Stromal cell of bone marrow (primary cell): ENCODE measurements at regions not wholly inside any gene's neighbourhood (a gene's known extent, or its start where the extent isn't known, plus 50 kb on each side); places are given as distances from the start of the nearest gene placed in this dataset.

Source experiments
- DNase-seq: peaks from one replicate; pipeline ENCODE4 v3.0.0-alpha.2; 2012; ENCODE audit warnings: low read depth

- no peak for DNase-seq
Measured at GRCh38 chr22:49367041-49367697, 460.5 kb downstream of the BRD1 start.

DNA sequence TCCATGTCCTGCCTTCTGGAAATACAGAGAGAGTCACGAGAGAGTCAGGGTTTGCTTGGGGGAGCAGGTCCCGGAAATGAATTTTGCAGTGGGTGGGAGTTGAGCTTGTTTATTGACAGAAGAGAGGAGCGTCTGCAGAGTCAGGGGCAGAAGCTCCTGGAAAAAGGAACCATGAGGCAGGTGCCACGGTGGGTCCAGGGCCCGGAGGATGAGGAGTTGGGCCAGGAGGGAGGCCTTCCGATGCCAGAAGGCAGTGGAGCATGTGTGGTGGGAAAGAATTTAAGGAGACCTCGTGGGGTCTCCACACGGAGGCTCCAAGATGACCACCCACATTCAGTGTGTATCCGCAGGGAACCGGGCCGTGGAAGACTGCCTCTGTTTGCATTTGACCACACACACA, 461.2 kb downstream of the BRD1 start:
- no peak for DNase-seq

DNA sequence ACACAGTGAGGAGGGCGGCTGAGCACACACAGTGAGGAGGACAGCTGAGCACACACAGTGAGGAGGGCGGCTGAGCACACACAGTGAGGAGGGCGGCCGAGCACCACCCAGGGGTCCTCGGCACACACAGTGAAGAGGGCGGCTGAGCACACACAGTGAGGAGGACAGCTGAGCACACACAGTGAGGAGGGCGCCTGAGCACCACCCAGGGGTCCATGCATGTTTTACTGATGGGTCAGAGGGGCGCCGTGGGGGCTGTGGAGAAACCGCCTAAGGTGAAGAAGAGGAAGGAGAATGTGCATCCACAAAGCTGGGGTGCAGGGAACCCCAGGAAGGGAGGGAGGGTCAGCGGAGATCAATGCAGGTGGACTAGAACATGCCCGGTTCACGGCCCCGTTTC, 461.8 kb downstream of the BRD1 start:
- no peak for DNase-seq

DNA sequence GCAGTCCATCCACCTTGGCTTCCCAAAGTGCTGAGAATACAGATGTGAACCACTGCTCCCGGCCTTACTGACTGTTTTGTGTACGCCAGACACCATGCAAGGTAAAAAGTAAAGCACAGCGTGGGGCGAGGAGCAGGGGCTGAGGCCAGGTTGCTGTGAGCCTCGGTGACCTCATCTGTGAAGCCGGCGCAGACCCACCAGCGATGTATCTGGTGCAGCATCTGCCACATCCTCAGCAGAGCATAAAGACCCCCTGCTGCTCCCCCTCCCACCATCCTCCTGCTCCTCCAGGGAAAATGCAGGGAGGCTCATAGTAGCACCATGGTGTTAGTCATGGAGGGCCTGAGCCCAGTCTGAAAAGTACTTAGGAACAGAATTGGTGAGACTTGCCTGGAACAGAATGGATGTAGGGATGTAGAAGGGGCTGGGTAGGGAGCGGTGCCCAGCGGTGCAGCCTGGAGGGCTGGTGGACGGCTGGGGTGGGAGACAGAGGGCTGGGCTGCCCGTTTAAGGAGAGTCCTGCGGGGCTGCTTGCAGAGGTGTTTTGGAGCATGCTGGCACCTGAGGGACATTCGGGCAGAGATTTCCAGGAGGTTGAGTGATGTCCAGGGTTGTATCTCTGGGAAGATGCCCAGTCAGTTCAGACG, 462.4 kb downstream of the BRD1 start:
- no peak for DNase-seq

- no peak for DNase-seq
Measured at GRCh38 chr22:49364398-49364797, 463.3 kb downstream of the BRD1 start.

GRCh38 chr22:49363526-49364230, 464.0 kb downstream of the BRD1 start:
- no peak for DNase-seq

DNA sequence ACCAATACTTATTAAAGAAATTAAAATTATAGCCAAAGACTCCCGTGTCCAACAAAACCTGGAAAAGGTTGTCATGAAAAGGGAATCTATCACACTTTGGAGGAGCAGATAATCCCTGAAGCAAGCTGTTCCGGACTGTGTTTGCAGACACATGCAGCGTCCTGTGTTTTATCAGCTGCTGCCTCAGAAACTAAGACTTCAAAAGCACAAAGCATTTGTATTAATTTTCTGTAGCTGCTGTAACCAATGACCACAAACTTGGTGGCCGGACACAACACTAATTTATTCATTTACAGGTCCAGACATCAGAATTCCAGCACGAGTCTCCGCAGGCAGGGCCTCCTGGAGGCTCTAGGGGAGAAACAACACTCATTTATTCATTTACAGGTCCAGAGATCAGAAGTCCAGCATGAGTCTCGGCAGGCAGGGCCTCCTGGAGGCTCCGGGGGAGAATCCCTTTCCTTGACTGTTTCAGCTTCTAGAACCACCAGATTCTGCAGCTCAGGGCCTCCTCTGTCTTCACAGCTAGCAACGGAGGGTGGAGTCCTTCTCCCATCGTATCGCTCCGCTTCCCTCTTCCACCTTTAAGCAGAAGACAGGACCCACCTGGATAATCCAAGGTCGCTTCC, 465.3 kb downstream of the BRD1 start:
- DNase-seq: no peak

DNA sequence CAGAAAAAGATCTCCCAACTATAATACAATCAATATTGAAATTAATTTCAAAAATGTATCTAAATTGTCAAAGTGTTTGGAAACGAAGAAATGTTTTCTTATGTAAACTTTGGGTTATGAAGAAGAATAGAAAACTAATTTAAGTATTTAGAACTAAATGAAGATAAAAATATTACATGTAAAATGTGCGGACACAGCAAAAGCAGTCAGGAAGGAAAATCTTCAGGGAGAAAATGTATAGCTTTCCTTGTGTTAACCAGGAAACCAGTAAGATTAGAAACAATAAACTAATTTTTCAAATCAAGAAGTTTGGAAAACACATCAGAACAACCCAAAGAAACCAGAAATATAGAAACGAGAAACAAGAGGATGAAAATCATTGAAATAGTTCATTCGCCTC, 466.5 kb downstream of the BRD1 start:
- DNase-seq: no peak

GRCh38 chr22:49360746-49361145, 466.9 kb downstream of the BRD1 start:
- DNase-seq: no peak

GRCh38 chr22:49359076-49359475, 468.6 kb downstream of the BRD1 start:
- DNase-seq: no peak

DNA sequence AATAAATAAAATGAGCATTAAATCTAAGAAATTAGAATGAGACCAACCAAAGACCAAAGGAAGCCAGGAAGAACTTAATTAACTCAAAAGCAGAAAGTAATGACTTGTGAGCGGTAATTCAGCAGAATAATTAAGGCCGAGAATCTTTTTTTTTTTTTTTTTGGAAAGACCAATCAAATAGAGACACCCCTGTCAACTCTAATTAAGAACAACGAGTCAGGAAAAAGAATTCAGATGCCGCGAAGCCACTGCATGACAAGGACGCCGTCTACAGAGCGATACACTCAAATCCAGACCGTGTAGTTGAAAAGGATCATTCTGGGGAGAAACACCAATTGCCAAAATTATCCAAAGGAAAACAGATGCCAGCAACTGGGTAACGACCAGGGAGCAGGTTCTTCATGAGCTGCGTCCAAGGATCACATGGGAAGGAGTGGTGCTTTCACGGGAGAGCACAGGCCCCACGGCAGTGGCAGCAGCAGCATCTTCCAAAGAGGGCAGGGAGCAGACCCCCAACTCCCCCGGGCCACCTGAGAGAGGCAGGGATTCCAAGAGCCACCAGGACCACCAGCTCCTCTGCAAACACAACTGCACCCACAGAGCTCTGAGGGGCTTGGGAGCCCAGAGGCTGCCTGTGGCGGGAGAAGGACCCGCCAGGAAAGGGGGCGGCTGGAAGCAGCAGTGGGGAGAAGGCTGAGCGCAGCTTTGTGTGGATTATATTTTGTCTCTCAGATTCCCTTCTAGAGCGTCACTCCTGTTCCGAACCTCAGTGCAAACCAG, 469.8 kb downstream of the BRD1 start:
- no peak for DNase-seq

- DNase-seq: no peak
Measured at GRCh38 chr22:49356428-49356827, 471.2 kb downstream of the BRD1 start.

- DNase-seq: no peak
Measured at GRCh38 chr22:49355211-49355920, 472.3 kb downstream of the BRD1 start.

DNA sequence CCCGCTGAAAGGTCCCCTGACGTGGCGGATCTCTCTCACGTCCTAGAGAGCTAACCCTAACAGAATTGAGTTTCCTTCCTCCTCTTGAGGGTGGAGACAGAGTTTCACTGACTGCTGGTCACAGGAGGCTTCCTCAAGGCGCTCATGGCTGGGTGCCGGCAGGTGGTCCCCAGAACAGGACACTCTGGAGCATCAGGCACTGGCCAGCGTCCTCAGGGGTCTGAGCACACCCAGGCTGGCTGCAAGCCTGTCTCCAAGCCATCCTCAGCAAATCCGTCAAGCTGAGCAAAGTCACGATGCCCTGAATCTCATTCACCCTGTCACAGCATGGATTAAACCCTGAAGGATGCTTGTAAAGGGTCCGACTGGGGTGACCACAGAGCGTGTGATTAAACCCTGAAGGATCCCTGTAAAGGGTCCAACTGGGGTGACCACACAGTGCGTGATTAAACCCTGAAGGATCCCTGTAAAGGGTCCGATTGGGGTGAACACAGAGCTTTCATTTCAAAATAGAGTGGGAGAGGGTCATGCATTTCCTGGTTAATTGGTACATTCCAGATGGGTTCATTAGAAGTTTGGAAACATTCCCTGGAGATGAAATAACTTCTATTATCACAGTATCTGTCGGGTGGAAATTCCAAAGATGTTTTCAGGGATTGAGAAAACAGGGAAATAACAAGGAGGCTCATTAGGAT, 473.0 kb downstream of the BRD1 start:
- DNase-seq: no peak

DNA sequence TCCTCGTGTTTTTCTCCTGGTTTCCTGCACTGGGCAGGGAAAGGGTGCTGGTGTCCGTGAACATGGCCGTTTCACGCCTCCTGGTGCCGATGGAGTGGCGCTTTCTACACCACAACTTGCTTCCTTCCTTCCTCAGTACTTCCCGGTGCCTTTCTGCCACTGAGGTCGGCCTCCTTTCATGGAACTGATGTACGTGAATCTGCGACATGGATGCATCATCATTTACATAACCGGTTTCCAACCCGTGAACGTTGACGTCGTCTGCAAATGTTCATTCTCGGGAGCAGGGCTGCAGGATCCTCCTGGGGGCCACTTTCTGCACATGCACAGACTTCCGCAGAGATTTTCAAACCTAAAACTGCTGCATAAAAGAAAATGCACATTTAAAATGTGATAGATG, 474.4 kb downstream of the BRD1 start:
- DNase-seq: no peak

- no peak for DNase-seq
Measured at GRCh38 chr22:49352361-49353169, 475.1 kb downstream of the BRD1 start.

GRCh38 chr22:49351761-49352227, 475.9 kb downstream of the BRD1 start:
- no peak for DNase-seq

DNA sequence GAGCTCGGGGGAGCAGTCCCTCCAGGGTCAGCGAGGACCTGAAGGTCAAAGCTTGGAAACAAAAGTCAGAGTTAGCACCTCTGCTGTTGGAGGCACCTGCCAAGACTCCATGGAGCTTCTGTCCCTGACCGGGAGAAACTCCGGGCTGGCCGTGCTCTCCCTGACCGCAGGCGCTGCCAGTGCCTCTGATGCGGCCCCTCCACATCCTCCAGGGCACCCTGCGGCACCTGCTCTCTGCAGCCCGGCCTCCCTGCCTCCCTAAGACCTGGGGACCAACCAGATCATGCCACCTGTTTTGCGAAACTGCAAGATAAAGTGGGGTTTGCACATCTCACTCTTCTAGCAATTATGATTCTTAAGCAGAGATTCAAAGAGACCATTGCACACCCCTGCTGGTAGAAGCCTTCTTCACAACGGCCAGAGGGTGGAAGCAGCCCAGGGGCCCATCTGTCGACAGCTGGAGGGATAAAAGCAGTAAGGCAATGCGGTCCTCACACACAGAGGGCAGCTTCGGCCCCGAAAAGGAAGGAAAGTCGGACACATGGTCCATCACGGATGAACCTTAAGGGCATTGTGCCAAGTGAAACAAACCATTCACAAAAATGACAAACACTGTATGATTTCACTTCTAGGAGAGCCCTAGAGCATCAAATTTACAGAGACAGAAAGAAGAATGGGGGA, 477.1 kb downstream of the BRD1 start:
- no peak for DNase-seq

GRCh38 chr22:49349841-49350381, 477.8 kb downstream of the BRD1 start:
- DNase-seq: no peak
